Uterus (tissue), 2 donors: ENCODE measurements at regions not wholly inside any gene's neighbourhood (a gene's known extent, or its start where the extent isn't known, plus 50 kb on each side); places are given as distances from the start of the nearest gene placed in this dataset.

ENCODE experiments used
- POLR2A ChIP-seq, 2 donors: fragments of 450-650 bp; IDR thresholded peaks; one replicate each; pipeline ENCODE4 v1.6.1; 2016; ENCODE audit warnings: antibody characterized with exemption in 2 of 2, mild to moderate bottlenecking in 1 of 2, moderate library complexity in 1 of 2
- TF ChIP-seq, protein P1 (sequence below), 4 experiments: fragments of 200-600 bp in 2 of 4; fragments of 450-650 bp in 2 of 4; sonication (generic) in 2 of 4; IDR thresholded peaks; one replicate each; pipeline ENCODE4 v1.5.1; 2016 to 2019; ENCODE audit warnings: antibody characterized with exemption in 4 of 4, mild to moderate bottlenecking in 2 of 4, moderate library complexity in 1 of 4

DNA sequence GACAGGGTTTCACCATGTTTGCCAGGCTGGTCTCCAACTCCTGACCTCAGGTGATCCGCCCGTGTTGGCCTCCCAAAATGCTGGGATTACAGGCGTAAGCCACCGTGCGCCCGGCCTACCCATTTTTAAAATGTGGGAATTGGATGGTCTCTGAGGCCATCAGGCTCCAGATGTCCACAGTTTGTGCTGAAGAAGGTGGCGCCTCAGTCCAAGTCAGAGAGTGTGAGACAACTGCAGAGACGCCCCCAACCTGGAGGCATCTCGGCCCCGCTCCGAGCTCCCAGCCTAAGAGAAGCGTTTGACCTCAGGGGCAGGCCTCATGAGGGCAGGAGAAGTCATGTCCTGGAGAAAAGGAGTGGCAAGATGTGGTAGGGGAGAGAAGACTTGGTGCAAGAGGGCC lies 146.5 kb downstream of the MRM1 start:
- TF ChIP-seq, protein P1, sequence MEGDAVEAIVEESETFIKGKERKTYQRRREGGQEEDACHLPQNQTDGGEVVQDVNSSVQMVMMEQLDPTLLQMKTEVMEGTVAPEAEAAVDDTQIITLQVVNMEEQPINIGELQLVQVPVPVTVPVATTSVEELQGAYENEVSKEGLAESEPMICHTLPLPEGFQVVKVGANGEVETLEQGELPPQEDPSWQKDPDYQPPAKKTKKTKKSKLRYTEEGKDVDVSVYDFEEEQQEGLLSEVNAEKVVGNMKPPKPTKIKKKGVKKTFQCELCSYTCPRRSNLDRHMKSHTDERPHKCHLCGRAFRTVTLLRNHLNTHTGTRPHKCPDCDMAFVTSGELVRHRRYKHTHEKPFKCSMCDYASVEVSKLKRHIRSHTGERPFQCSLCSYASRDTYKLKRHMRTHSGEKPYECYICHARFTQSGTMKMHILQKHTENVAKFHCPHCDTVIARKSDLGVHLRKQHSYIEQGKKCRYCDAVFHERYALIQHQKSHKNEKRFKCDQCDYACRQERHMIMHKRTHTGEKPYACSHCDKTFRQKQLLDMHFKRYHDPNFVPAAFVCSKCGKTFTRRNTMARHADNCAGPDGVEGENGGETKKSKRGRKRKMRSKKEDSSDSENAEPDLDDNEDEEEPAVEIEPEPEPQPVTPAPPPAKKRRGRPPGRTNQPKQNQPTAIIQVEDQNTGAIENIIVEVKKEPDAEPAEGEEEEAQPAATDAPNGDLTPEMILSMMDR (IDR thresholded peaks at IDR 0.05): no peak
- no peak for TF ChIP-seq POLR2A (IDR thresholded peaks at IDR 0.05)
